GM12872 (cell line): ENCODE measurements at regions not wholly inside any gene's neighbourhood (a gene's known extent, or its start where the extent isn't known, plus 50 kb on each side); places are given as distances from the start of the nearest gene placed in this dataset.

ENCODE experiments used
- CTCF ChIP-seq: IDR thresholded peaks from 3 replicates; pipeline ENCODE4 v1.5.1; 2011; ENCODE audit warnings: low read depth, mild to moderate bottlenecking, low read length, moderate library complexity; ENCODE audit not compliant: insufficient read depth

GRCh38 chr5:19256036-19256435 is 732.0 kb downstream of the CDH18 start:
- no peak for TF ChIP-seq CTCF

DNA sequence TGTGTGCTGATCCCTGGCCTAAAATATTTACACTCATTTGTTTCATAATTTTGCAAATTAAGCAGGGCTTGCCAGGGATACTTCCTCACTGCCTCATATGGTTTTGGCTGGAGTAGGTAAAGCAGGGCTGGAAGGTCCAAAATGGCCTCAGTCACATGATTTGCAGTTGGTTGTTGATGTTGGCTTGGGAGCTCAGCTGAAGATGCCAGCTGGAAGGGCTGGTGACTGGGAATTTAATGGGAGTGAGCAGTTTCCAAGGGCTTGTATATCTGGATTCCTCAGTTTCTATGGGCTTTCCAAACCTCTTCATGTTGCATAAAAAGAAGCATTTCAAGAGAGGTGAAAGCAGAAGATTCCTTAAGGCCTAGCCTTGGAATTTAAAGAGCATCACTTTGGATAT is 729.3 kb downstream of the CDH18 start:
- no peak for TF ChIP-seq CTCF

DNA sequence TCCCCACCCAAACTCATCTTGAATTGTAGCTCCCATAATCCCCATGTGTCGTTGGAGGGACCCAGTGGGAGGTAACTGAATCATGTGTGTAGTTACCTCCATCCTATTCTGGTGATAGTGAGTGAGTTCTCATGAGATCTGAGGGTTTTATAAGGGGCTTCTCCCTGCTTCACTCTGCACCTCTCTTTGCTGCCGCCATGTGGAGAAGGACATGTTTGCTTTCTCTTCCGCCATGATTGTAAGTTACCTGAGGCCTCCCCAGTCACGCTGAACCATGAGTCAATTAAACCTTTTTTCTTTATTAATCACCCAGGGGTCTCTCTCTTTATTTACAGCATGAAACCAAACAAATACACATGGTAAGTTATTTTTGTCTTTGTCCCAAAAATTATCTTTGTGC is 726.1 kb downstream of the CDH18 start:
- TF ChIP-seq CTCF = no peak

DNA sequence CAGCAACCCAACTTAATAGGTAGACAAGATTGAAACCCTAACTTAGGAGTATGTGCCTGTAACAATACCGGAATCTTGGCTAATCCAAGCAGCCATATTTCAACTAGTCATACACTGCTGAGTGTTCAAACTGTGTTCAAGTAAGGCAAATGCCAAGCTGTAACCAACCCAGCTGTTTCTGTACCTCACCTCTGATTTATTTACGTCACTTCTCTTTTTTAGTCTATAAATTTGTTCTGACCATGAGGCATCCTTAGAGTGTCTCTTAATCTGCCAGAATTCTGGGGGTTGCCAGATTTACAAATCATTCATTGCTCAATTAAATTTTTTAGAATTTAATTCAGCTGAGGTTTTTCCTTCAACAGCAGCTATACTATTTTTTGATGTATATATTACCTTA is 723.2 kb downstream of the CDH18 start:
- no peak for TF ChIP-seq CTCF

- TF ChIP-seq CTCF = no peak
These were observed 721.2 kb downstream of the CDH18 start for GRCh38 chr5:19266791-19267190.

GRCh38 chr5:19270153-19270552 is 717.8 kb downstream of the CDH18 start:
- TF ChIP-seq CTCF = no peak

GRCh38 chr5:19274578-19274977 is 713.4 kb downstream of the CDH18 start:
- no peak for TF ChIP-seq CTCF

- TF ChIP-seq CTCF = no peak
These were observed 702.7 kb downstream of the CDH18 start for GRCh38 chr5:19285286-19285685.
